Mesenchymal stem cell (in vitro differentiated cells and primary cell): ENCODE measurements at regions not wholly inside any gene's neighbourhood (a gene's known extent, or its start where the extent isn't known, plus 50 kb on each side); places are given as distances from the start of the nearest gene placed in this dataset.

ENCODE experiments used
- DNase-seq: peaks from one replicate; pipeline ENCODE4 v3.0.0-alpha.2; 2013
- H2AFZ ChIP-seq: one replicate; pipeline ENCODE4 v1.6.1; 2013; ENCODE audit warnings: low read depth, mild to moderate bottlenecking, control low read depth, inconsistent platforms, low read length, moderate library complexity
- H2AK5ac ChIP-seq: 2 replicates; pipeline ENCODE4 v1.6.1; 2013; ENCODE audit warnings: low read length, moderate library complexity, mild to moderate bottlenecking, inconsistent platforms; ENCODE audit not compliant: severe bottlenecking
- H2BK120ac ChIP-seq: one replicate; pipeline ENCODE4 v1.6.1; 2013; ENCODE audit warnings: low read depth, mild to moderate bottlenecking, inconsistent platforms, low read length, moderate library complexity
- H2BK12ac ChIP-seq, 2 experiments: one replicate each; pipeline ENCODE4 v1.6.1; 2013; ENCODE audit warnings: inconsistent platforms in 2 of 2, low read length in 2 of 2, mild to moderate bottlenecking in 2 of 2, moderate library complexity in 2 of 2, control low read depth in 1 of 2
- H2BK15ac ChIP-seq: one replicate; pipeline ENCODE4 v1.6.1; 2013; ENCODE audit warnings: mild to moderate bottlenecking, low read depth, inconsistent platforms; ENCODE audit not compliant: poor library complexity, severe bottlenecking
- H2BK5ac ChIP-seq: 2 replicates; pipeline ENCODE4 v1.6.1; 2013; ENCODE audit warnings: low read depth, mild to moderate bottlenecking, low read length, control low read depth, inconsistent platforms; ENCODE audit not compliant: poor library complexity, severe bottlenecking
- H3K14ac ChIP-seq, 2 experiments: one replicate each; pipeline ENCODE4 v1.6.1; 2013; ENCODE audit warnings: inconsistent platforms in 2 of 2, low read length in 2 of 2, control low read depth in 1 of 2, mild to moderate bottlenecking in 1 of 2, moderate library complexity in 1 of 2
- H3K18ac ChIP-seq, 2 experiments: one replicate each; pipeline ENCODE4 v1.6.1; 2013; ENCODE audit warnings: inconsistent platforms in 2 of 2, low read length in 2 of 2, control low read depth in 1 of 2, low read depth in 1 of 2, mild to moderate bottlenecking in 1 of 2
- H3K23ac ChIP-seq, 2 experiments: one replicate each; pipeline ENCODE4 v1.6.1; 2013; ENCODE audit warnings: inconsistent platforms in 2 of 2, low read length in 2 of 2, mild to moderate bottlenecking in 2 of 2, moderate library complexity in 2 of 2, control low read depth in 1 of 2
- H3K27ac ChIP-seq: 2 replicates; pipeline ENCODE4 v1.5.1; 2013; ENCODE audit warnings: mild to moderate bottlenecking, moderate library complexity, low read length, control low read depth, inconsistent platforms; ENCODE audit not compliant: poor library complexity, severe bottlenecking
- H3K27me3 ChIP-seq, 2 experiments: 2 replicates each; pipeline versions ENCODE4 v1.6.1 to v1.7.0; 2013; ENCODE audit warnings: low read length in 2 of 2, mild to moderate bottlenecking in 2 of 2, moderate library complexity in 2 of 2, control low read depth in 1 of 2, inconsistent platforms in 1 of 2; ENCODE audit not compliant: control insufficient read depth in 1 of 2, insufficient read depth in 1 of 2
- H3K36me3 ChIP-seq, 2 experiments: 2 replicates each; pipeline versions ENCODE4 v1.6.1 to v1.7.0; 2013; ENCODE audit warnings: low read length in 2 of 2, control low read depth in 1 of 2, inconsistent platforms in 1 of 2, low read depth in 1 of 2, mild to moderate bottlenecking in 1 of 2; ENCODE audit not compliant: insufficient read depth in 2 of 2, control insufficient read depth in 1 of 2
- H3K4ac ChIP-seq, 2 experiments: one replicate each; pipeline ENCODE4 v1.6.1; 2013; ENCODE audit warnings: inconsistent platforms in 2 of 2, low read length in 2 of 2, mild to moderate bottlenecking in 2 of 2, moderate library complexity in 2 of 2, control low read depth in 1 of 2, low read depth in 1 of 2
- H3K4me1 ChIP-seq: 2 replicates; pipeline ENCODE4 v1.6.1; 2013; ENCODE audit warnings: low read depth, low read length, control low read depth; ENCODE audit not compliant: control insufficient read depth, insufficient read depth
- H3K4me2 ChIP-seq: 2 replicates; pipeline ENCODE4 v1.6.1; 2013; ENCODE audit warnings: low read length, mild to moderate bottlenecking, inconsistent platforms; ENCODE audit not compliant: poor library complexity, severe bottlenecking
- H3K4me3 ChIP-seq, 2 experiments: 2 replicates each; pipeline versions ENCODE4 v1.5.1 to v1.7.0; 2013; ENCODE audit warnings: low read length in 2 of 2, mild to moderate bottlenecking in 2 of 2, control low read depth in 1 of 2, low read depth in 1 of 2; ENCODE audit not compliant: insufficient read depth in 1 of 2
- H3K79me1 ChIP-seq: replicated peaks from 2 replicates; pipeline ENCODE4 v1.6.1; 2013; ENCODE audit warnings: mild to moderate bottlenecking, control low read depth, low read length, inconsistent platforms; ENCODE audit not compliant: poor library complexity, severe bottlenecking
- H3K9ac ChIP-seq: 2 replicates; pipeline ENCODE4 v1.7.0; 2013; ENCODE audit warnings: mild to moderate bottlenecking, low read length, moderate library complexity
- H3K9me3 ChIP-seq: 2 replicates; pipeline ENCODE4 v1.7.0; 2013; ENCODE audit warnings: mild to moderate bottlenecking, low read length; ENCODE audit not compliant: control insufficient read depth
- H4K8ac ChIP-seq: one replicate; pipeline ENCODE4 v1.6.1; 2013; ENCODE audit warnings: inconsistent platforms, mild to moderate bottlenecking, low read length, moderate library complexity
- H4K91ac ChIP-seq: one replicate; pipeline ENCODE4 v1.6.1; 2013; ENCODE audit warnings: mild to moderate bottlenecking, low read length, inconsistent platforms
- WGBS: methylation state at CpG from one replicate; pipeline ENCODE4 v1.1.7; 2013; ENCODE audit warnings: mixed read lengths; 5-methylcytosine and 5-hydroxymethylcytosine counted together

- H3K27me3 ChIP-seq = no peaks in the 10 kb centered on the region
- no peak overlapping the region for H4K91ac ChIP-seq
- H3K9ac ChIP-seq = no peak overlapping the region
- no peak overlapping the region for H2AK5ac ChIP-seq
- no peak overlapping the region for H4K8ac ChIP-seq
- no peak overlapping the region for H2AFZ ChIP-seq
- 50% methylated on average over 1 of the region's 3 CpGs for WGBS
- no peaks in the 10 kb centered on the region for H3K9me3 ChIP-seq
- H3K23ac ChIP-seq = no peak overlapping the region
- H3K4ac ChIP-seq = no peak overlapping the region
- no peak overlapping the region for H3K4me2 ChIP-seq
- no peak overlapping the region for H2BK12ac ChIP-seq
- no peak overlapping the region for H3K18ac ChIP-seq
- no peaks in the 10 kb centered on the region for H3K4me1 ChIP-seq
- no peaks in the 10 kb centered on the region for H3K79me1 ChIP-seq
- no peak overlapping the region for H3K27ac ChIP-seq
- no peak overlapping the region for H3K4me3 ChIP-seq
- no peak overlapping the region for H2BK5ac ChIP-seq
- no peak for DNase-seq
- H3K14ac ChIP-seq = no peak overlapping the region
- no peak overlapping the region for H2BK15ac ChIP-seq
- H2BK120ac ChIP-seq = no peak overlapping the region
- no peaks in the 10 kb centered on the region for H3K36me3 ChIP-seq
These were observed 569.7 kb downstream of the EPHA7 start for GRCh38 chr6:92849636-92850035.

- no peak overlapping the region for H2BK12ac ChIP-seq
- no peaks in the 10 kb centered on the region for H3K9me3 ChIP-seq
- no peak overlapping the region for H4K91ac ChIP-seq
- H2BK5ac ChIP-seq = no peak overlapping the region
- H3K18ac ChIP-seq = no peak overlapping the region
- H3K4me1 ChIP-seq = no peaks in the 10 kb centered on the region
- no peak overlapping the region for H3K4ac ChIP-seq
- no peak overlapping the region for H2AK5ac ChIP-seq
- no peak overlapping the region for H4K8ac ChIP-seq
- no peak overlapping the region for H2AFZ ChIP-seq
- H3K27ac ChIP-seq = no peak overlapping the region
- no peak overlapping the region for H3K4me3 ChIP-seq
- H2BK15ac ChIP-seq = no peak overlapping the region
- no peaks in the 10 kb centered on the region for H3K27me3 ChIP-seq
- no peak overlapping the region for H2BK120ac ChIP-seq
- H3K9ac ChIP-seq = no peak overlapping the region
- H3K14ac ChIP-seq = no peak overlapping the region
- H3K23ac ChIP-seq = no peak overlapping the region
- no peaks in the 10 kb centered on the region for H3K36me3 ChIP-seq
- no peak for DNase-seq
- H3K79me1 ChIP-seq = no peaks in the 10 kb centered on the region
- H3K4me2 ChIP-seq = no peak overlapping the region
These were observed 570.5 kb downstream of the EPHA7 start for GRCh38 chr6:92848901-92849300.

GRCh38 chr6:92848459-92848858, 570.9 kb downstream of the EPHA7 start:
- Histone ChIP-seq H3K9me3 (no peaks in the 10 kb centered on the region), H3K4me3 (no peak overlapping the region), H3K4me2 (no peak overlapping the region), H3K14ac (no peak overlapping the region), H3K36me3 (no peaks in the 10 kb centered on the region), H2AK5ac (no peak overlapping the region), H3K9ac (no peak overlapping the region), H3K18ac (no peak overlapping the region), H2BK15ac (no peak overlapping the region), H2BK120ac (no peak overlapping the region), H2BK12ac (no peak overlapping the region), H4K91ac (no peak overlapping the region), H3K4ac (no peak overlapping the region), H3K4me1 (no peaks in the 10 kb centered on the region), H3K23ac (no peak overlapping the region), H2AFZ (no peak overlapping the region), H3K27ac (no peak overlapping the region), H3K79me1 (no peaks in the 10 kb centered on the region), H4K8ac (no peak overlapping the region), H2BK5ac (no peak overlapping the region), H3K27me3 (no peaks in the 10 kb centered on the region)
- WGBS = 91% methylated on average over 4 of the region's 4 CpGs
- no peak for DNase-seq

- H3K14ac ChIP-seq = no peak overlapping the region
- no peak overlapping the region for H2BK12ac ChIP-seq
These were observed 571.4 kb downstream of the EPHA7 start for GRCh38 chr6:92847988-92848387.

More at GRCh38 chr6:92847988-92848387, 571.4 kb downstream of the EPHA7 start:
- no peak for DNase-seq
- Histone ChIP-seq H2BK5ac (no peak overlapping the region), H3K27me3 (no peaks in the 10 kb centered on the region), H3K4me1 (no peaks in the 10 kb centered on the region), H3K23ac (no peak overlapping the region), H3K36me3 (no peaks in the 10 kb centered on the region), H2BK120ac (no peak overlapping the region), H2AFZ (no peak overlapping the region), H3K4ac (no peak overlapping the region), H3K4me2 (no peak overlapping the region), H3K79me1 (no peaks in the 10 kb centered on the region), H3K9me3 (no peaks in the 10 kb centered on the region), H2AK5ac (no peak overlapping the region), H3K4me3 (no peak overlapping the region), H2BK15ac (no peak overlapping the region), H4K91ac (no peak overlapping the region), H3K27ac (no peak overlapping the region), H4K8ac (no peak overlapping the region), H3K9ac (no peak overlapping the region), H3K18ac (no peak overlapping the region)
